Dermis microvascular lymphatic vessel endothelial cell (primary cell): ENCODE measurements at regions not wholly inside any gene's neighbourhood (a gene's known extent, or its start where the extent isn't known, plus 50 kb on each side); places are given as distances from the start of the nearest gene placed in this dataset.
"Not testable (repeated sequence)": the region's sequence is repeated elsewhere in the genome, so short reads cannot be mapped to it uniquely, and the experiment has no call there.

ENCODE experiments used
- DNase-seq, 2 donors: peaks; one replicate each; pipeline versions ENCODE4 v3.0.0 to v3.0.0-alpha.2; 2010; ENCODE audit warnings: low read depth in 2 of 2

DNA sequence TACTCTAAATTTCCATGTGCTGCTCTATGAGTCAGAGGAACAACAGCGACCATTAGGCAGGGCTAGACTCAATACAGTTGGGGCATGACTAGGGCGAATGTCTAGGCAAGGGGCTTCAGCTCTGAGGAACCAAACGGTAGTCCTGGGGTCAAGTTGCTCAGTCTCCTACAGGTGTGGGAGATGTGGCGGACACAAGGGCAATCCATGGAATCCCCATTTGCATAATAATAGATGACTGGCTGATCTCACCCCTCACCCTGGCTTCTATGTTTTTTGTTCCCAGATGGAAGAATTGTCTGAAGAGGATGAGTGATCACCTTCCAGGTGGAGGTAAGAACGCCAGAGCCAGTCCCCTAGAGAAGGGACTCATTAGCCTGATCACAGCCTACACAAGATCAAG lies 1048.2 kb upstream of the MIR17HG start:
- DNase-seq = no peak

DNA sequence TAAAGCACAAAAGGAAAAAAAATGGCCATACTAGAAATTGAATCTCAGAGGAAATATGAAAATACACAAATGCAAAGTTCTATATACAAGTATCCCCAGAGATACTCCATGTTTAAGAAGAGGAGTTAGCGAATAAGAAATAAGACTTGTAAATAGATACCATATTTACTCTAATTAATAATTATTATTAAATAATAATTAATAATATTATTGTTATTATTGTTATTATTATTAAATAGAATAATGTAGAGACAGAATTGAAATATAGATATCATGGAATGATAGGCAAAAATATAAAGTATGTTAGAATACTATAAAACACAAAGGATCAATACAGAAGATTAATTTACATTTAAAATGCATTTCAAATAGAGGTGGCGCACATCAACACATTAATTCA lies 1047.5 kb upstream of the MIR17HG start:
- DNase-seq = no peak

DNA sequence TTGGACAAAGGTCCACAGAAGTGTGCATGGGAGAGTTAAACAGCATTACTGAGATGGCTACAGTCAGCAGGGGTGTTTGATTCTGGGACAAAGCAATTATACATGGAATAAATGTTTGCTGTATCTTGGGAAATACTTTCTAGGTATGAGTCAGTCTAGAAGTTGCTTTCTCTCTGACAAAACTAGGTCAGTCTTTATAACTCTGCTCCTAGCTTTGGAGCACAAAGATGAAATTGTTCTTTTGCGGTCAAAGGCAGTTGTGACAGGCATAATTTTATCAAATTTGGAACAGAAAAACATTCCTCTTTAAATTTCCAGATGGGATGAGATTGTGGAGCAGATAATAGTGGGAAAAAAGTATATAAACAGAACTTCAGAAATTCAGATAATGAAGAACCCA lies 1045.4 kb upstream of the MIR17HG start:
- DNase-seq = no peak

DNA sequence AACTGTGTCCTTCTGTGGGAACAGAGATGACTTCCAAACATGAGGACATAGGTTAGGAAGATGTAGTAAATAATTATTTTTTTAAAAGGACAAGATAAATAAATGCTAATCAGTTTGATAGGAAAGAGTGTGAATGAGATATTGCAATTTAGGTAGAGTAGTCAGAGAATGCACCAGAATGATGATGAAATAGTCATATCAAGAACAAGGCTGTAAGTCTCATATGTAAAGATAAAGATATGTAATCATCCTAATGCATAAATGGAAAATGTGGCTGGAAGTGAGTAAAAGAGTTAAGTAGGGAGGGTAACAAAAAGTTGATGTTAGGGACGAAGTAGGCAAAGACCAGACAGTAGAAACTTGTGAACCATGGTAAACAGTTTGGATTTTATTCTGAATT lies 1041.7 kb upstream of the MIR17HG start:
- no peak for DNase-seq

DNA sequence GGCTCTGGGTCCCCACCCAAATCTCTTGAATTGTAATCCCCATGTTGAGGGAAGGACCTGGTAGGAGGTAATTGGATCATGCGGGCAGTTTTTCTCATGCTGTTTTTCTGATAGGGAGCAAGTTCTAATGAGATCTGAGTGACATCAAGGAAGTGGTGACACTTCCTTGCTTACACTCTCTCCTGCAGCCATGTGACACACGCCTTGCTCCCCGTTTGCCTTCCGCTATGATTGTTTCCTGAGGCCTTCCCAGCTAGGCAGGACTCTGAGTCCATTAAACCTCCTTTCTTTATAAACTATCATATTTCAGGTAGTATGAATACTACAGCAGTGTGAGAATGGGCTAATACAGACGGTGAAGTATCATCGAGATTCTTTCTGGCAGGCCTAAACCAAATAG lies 1040.4 kb upstream of the MIR17HG start:
- no peak for DNase-seq

DNA sequence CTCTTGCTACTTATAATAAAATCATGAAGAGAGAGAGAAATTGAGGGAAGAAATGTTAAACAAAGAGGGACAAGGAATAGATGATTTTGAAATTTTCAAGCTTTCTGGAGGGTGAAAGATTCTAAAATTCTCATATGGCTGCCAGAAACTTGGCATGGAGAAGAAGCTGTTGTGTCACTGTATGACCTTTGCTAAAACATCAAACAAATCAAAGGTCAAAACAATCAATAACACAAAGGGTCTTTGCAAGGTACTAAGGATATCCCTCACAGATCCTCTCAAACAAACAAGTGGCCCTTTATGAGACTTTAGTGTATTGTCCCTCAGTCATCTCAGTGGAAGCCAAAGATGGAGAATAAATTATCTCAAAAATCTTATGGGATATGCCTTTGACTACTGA lies 1039.2 kb upstream of the MIR17HG start:
- DNase-seq = no peak

DNA sequence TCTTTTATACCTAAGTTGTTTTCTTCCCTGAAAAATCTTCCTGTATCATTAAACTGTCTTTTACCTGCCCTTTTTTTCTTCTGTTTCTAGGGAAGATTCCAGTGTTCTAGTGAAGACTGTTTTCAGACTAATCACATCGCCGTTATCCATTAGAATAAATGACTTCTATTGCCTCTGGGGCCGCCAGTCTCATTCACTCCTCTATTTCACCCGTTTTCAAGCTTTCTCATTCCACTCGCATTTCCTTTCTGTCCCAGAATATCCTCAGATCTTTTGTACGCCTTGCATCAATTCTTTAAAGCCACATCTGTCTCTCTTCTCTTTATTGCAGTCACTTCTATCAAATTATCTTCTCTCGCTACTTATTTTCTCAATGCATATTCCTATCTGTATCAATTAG lies 1035.6 kb upstream of the MIR17HG start:
- no peak for DNase-seq

DNA sequence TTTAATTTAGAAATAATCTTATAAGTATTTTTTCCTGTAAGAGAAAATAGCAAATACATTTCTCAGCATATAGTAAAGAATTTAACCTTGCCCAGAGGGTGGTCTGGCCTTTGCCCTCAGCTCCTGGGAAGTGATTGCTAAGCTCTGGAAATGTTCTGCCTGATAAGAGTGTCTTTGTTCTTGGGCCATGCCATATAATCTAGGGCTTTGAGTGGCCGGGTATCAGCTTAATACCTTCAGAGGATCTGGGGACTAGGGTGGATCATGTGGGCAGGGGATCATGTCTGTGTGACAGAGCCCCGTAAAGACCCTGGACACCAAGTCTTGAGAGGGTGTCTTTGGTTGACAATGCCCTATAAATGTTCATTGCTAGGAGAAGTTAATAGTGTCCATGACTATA lies 1032.4 kb upstream of the MIR17HG start:
- DNase-seq = no peak

DNA sequence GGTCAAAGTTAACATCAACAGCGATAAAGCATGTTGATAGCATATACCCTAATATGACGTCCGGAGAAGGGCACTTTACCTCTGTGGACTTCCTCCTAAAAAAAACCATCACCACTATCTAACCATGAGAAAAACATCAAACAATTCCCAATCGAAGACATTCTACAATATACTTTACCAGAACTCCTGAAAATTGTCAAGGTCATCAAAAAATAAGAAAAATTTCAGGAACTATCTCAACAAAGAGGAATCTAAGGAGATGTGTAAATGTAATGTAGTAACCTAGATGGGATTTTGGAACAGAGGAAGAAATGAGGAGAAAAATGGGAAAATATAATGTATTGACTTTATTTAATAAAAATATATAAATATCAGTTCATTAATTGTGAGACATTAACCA lies 1026.8 kb upstream of the MIR17HG start:
- no peak for DNase-seq

DNA sequence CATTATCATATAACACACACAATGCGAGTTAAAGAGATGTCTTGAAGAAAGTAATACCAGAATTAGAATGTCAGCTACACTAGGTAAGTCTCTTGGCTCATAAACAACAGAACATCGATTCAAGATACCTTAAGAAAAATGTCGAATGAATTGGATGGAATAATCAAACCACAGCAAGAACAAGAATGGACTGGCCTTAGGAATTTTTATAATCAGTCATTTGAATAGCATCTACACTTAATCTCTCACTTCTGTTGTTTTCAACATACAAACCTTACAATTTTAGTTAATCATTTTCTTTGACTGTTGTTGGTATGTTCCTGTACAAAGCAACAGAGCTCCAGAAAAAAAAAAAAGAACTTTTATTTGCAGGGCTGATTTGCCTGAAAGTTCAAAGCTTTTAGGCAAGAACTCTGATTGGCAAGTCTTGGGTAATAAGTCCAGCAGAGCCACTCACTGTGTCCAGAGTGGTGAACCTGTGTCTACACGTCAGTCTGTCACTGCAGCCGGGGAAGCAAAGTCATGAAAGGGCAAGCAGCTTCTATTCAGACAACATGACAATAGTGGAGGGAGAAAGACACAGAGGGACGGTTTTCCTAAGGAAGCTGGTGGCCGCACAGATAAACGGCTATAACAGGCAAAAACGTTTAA lies 1026.1 kb upstream of the MIR17HG start:
- no peak for DNase-seq

DNA sequence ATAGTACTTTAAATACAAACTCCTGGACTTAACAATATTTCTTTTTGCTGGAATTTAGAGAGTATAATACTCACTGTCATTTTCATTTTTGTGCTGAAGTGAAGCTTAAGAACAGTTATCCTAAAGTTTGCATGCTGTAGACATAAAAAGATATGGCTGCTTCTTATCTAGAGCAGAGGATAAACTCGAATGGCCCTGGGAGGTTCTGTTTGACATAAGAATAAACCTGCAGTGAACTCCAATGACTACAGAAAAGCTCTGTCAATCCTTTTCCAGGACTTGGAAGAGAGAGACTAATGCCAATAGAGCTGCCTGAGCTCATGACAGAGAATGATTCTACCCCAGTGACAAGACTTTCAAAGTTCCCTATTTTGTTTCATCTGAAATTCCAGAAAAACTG lies 1017.8 kb upstream of the MIR17HG start:
- DNase-seq = no peak

DNA sequence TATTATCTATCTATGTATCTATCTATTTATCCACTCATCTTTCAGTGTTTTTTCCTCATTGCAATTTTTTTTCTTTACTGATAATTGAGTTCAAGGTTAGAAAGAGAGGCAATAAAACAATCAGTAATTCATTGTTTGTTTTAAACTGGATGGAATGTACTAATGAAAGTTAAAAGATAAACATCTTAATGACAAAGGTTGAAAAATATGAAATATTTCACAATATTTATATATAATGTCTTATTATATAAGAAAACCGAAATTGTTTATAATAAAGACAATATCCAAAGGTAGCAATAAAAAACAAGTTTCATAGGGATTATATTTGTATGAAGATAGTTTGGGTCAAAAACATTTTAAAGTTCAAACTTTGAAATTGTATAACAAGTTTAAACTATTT lies 1015.5 kb upstream of the MIR17HG start:
- no peak for DNase-seq

DNA sequence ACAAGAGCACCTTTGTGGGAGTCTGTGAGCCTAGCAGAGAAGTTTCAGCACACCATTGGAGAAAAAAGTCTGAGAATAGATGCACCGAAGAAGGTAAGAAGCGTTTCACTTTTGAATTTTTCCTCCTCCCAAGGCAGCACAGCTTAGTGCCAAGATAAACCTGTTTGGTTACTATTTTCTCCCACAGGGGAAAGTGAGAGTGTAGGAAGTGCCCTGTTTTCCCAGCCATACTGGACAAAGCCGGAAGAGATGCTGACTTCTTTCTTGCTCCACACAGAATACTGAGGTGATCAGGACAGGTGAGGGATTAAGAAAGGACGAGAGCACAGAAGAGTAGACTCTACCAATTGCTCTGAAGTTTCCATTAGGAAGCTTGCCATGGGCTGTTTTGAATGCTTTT lies 1011.0 kb upstream of the MIR17HG start:
- no peak for DNase-seq

DNA sequence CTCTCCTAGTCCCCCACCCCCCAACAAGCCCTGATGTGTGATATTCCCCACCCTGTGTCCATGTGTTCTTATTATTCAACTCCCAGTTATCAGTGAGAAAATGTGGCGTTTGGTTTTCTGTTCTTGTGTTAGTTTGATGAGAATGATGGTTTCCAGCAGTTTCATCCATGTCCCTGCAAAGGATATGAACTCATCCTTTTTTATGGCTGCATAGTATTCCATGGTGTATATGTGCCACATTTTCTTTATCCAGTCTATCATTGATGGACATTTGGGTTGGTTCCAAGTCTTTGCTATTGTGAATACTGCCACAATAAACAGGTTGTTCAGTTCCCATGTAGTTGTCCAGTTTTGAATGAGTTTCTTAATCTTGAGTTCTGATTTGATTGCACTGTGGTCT lies 1006.1 kb upstream of the MIR17HG start:
- not testable (repeated sequence) for DNase-seq

DNA sequence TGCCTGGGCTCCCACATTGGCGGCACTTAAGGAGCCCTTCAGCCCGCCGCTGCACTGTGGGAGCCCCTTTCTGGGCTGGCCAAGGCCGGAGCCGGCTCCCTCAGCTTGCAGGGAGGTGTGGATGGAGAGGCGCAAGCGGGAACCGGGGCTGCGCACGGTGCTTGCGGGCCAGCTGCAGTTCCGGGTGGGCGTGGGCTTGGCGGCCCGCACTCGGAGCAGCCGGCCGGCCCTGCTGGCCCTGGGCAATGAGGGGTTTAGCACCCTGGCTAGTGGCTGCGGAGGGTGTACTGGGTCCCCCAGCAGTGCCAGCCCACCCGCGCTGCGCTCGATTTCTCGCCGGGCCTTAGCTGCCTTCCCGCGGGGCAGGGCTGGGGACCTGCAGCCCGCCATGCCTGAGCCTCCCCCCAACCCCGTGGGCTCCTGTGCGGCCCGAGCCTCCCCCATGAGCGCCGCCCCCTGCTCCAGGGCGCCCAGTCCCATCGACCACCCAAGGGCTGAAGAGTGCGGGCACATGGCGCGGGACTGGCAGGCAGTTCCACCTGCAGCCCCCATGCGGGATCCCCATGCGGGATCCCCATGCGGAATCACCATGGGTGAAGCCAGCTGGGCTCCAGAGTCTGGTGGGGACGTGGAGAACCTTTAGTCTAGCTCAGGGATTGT lies 998.9 kb upstream of the MIR17HG start:
- DNase-seq = not testable (repeated sequence)

DNA sequence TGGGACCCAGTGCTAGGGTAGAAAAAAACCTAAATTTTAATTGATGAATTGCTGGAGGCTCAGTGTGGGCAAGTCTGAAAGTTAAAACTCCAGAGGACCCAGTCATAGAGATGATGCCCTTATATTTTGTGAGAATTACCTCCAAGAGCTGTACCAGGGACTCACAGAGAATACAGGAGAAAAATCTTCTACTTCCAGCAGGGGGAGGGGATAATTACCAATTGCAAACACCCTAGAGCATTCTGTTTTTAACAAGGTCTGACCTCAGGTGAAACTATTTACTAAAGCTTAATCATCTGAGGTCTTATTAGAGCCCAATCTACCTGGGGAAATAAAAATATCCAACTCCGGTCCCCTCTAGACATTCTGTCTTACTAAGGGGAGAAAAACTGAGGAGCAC lies 994.7 kb upstream of the MIR17HG start:
- DNase-seq = no peak

DNA sequence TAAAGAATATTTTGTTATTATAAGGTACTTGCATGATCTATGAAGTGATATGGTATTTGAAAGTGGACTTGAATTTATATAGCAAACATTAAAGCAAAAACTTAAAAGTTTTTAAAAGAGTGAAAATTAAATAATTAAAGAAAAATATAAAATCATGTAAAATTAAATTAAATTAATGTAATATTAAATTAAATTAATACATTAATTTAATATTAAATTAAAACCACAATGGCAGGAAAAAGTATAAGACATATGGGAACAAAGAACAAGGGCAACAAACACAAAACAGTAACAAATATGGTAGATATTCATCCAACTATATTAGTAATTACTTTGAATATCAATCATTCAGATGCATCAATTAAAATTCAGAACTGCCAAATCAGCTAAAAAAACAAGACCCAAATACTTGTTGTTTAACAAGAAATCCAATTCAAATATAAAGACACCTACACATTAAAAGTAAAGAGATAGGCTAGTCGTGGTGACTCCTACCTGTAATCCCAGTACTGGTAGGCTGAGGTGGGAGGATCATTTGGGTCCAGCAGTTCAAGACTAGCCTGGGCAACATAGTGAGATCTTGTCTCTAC lies 992.2 kb upstream of the MIR17HG start:
- DNase-seq = no peak

DNA sequence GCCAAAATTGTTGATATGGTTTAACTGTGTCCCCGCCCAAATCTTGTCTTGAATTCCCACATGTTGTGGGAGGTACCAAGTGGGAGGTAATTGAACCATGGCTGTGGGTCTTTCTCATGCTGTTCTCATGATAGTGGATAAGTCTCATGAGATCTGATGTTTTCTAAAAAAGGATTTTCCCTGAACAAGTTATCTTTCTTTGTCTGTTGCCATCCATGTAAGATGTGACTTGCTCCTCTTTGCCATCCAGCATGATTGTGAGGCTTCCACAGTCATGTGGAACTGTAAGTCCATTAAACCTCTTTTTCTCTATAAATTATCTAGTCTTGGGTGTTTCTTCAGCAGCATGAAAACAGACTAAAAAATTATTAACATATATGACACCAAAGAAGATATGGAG lies 986.7 kb upstream of the MIR17HG start:
- no peak for DNase-seq

DNA sequence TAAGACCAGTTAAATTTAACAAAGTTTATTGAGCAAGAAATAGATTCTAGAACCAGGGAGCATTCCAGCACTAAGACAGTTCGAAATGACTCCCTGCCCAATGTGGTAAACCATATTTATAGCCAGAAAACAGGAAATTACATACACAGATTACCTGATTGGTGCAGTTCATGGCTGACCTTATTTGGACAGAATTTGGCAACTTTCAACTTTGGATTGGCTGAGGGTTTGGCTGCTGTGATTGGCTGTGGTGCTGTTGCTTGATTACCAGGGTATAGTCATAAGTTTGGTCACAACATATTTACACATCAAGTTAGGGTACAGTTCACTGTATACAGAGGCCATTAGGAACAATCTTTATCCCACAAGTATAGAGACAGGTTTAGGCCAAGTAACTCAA lies 984.8 kb upstream of the MIR17HG start:
- no peak for DNase-seq

DNA sequence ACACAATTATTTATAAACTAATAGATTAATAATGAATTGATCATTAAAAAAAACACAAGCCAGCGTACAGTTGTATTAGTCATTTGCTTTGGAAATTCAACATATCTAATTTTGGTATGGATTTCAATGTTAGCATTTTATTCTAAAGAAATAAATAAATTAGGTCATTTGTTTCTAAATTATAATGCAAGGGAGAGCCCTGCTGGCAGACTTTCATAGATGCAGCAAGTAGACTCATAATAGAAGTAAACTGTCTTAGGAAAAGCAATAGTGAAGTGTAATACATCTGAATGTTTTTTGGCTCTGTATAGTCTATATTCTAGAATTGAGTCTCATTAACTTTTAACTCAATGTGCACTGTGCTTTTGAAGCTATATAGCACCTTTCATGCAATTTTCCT lies 982.4 kb upstream of the MIR17HG start:
- DNase-seq = peak; percentile 8 to 17

DNA sequence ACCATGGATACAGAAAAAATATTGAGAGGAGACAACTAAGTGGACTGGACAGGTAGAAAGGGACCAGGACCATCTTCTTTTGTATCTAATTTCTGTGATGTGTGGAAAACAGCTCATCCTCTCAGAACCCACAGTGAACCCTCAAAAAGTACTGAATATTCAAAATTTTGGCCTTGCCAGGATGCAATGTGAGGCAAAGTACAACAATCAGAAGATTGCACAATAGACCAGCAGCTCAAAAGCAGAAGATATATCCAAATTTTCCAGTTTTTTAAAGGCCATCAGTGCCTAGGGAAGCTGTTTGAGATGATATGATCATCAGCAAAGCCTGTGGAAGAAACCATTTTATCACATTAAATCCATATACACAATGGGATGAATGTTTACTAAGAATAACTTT lies 973.3 kb upstream of the MIR17HG start:
- no peak for DNase-seq

DNA sequence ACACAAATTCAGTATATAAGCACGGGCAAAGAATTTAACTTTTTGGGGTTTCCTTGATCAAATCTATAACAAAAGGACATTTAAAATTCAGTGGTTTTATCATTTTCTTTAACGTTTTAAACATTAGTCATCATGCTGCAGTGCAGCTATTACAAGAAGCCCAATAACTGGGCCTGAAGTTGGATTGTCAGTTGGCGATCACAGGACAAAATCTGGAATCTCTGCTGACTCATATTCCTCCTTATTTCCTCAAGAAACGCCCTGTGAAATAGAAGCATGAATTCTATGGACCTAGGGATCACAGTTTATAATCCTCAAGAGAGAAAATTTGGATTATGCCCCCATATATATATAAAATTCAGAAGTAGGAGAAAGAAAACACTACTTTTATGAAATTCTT lies 971.6 kb upstream of the MIR17HG start:
- peak in 1 of 2 donors; percentile 16 for DNase-seq

DNA sequence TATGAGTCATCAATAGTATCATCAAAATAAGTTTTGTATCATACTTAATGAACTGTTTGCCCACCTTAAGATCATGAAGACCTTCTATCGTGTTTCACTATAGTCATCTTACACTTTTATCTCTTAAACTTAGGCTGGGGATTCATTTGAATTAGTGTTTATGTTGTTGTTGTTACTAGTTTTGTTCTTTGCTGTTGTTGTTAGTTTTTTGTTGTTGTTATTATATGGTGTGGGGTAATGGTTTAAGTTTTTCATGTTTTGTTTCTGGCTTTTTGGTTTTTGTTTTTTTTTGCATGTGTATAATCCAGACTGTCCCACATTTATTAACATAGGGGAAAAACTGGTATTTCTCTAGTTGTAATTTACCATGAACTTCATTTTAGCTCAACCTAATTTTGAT lies 965.1 kb upstream of the MIR17HG start:
- no peak for DNase-seq
